GM10266 (cell line): ENCODE measurements at regions not wholly inside any gene's neighbourhood (a gene's known extent, or its start where the extent isn't known, plus 50 kb on each side); places are given as distances from the start of the nearest gene placed in this dataset.

ENCODE experiments used
- DNase-seq: peaks from one replicate; pipeline ENCODE4 v3.0.0; 2012; ENCODE audit errors: extremely low spot score
- CTCF ChIP-seq: IDR thresholded peaks from 2 replicates; pipeline ENCODE4 v1.5.1; 2012; ENCODE audit warnings: mild to moderate bottlenecking, low read depth; ENCODE audit not compliant: control insufficient read depth, insufficient read depth; ENCODE audit errors: missing control alignments

DNA sequence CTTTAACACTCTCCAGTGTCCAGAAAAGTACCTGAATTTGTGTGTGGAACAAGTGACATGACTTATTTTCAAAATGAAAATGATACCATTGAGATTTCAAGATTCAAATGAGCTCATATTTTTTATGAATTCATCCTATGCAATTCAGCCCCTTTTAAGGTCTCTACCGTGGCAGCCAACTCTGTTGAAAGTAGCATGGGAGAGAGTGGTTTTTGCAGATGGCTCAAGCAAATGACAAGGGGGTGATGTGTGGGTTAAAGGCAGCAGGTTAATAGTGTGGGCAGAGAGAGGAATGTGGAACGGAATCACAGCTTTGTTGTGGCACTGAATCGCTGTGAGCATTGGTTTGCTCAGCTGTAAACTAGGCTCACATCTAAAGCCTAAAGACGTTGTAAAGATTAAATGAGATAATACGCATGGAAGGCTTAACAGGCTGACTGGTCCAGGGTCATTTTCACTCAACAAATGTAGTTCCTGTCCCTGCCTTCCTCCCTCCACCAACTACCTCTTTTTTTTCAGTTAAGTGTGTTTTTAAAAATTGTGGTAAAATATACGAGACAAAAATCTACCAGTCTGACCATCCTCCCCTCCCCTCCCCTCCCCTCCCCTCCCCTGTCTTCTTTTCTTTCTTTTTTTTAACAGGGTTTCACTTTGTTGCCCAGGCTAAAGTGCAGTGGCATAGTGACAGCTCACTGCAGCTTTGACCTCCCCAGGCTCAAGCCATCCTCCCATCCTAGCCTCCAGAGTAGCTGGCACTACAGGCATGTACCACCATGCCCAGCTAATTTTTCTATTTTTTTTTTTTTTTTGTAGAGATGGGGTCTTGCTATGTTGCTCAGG, 114.7 kb upstream of the ZNF217 start:
- no peak for TF ChIP-seq CTCF

DNA sequence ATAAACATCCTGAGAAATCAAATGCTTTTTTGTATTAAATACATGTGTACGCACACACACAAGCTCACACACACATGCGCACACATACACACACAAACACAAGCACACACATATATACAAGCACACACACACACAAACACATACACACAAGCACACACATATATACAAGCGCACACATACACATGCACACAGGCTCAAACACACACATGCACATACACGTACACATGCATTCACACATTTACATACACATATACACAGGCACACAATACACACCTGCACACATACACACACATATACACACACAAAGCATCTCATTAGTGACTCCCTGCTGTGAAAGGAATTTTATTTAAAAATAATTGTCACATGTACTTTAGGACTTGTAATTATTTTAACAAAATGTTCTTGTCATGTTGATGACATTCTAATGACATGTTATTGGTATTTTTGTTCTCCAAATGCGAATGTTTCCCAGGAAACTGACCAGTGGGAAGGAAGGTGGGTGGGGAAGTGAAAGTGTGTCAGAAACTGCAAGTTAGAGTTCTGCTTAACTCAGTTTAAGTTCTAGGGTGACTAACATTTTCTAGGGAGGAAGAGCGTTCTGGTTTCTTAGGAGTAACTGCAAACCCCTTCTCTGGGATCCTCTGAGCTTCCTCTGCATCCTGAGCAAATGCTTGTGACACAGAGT, 113.9 kb upstream of the ZNF217 start:
- DNase-seq = no peak
- no peak for TF ChIP-seq CTCF

More for the DNA sequence above, 114.7 kb upstream of the ZNF217 start:
- peak; percentile 45 for DNase-seq

DNA sequence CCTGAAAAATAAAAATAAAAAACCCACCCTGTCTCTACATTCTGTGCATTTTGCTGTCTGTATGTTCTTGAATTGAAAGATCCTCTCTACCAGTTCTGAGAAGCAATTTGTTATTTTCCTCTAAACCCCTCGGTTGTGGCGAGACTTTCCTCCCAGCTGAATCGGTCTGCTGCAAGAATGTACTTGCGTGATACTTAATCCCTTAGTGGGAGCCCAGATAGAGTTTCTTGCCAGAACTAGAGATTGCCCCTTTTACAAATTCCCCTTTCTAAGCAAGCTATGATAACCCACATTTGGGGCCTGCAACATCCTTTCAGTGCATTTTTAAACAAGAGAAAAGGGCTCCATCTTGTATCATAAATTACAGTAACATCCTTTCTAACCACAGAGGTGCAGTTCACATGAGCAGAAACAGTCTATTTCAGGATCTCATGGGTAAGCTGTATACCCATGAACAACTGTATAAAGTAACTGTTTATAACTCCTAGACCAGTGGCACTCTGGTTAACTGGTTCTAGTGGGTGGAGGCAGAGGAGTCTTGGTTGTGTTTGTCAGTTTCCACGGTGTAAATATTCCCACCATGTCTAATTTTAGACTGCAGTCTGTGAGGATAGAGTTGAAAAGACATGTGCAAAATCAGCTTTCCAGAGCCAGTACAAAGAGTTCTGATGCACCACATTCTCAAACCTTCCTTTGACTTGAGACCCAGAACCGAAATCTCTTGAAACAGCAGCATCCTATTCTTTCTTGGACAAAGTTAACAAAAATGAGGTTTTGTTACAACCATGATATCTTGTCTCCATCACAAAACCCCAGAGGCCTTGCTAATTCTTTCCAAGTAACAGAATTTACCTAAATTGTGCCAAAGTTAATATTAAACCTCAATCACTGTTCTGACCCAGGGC, 113.1 kb upstream of the ZNF217 start:
- TF ChIP-seq CTCF = no peak
- peak; percentile 41 for DNase-seq

- no peak for DNase-seq
- no peak for TF ChIP-seq CTCF
Measured at GRCh38 chr20:53706008-53706465, 112.4 kb upstream of the ZNF217 start.

DNA sequence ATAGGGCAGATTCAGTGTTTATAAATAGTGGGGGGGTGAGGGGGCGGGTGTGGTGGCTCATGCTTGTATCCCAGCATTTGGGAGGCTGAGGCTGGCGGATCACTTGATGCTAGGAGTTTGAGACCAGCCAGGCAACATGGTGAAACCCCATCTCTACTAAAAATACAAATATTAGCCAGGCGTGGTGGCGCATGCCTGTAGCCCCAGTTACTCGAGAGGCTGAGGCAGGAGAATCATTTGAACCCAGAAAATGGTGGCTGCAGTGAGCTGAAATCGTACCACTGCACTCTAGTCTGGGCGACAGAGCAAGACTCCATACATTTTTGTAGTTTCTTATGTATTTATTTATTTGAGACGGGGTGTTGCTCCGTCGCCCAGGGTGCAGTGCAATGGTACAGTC, 109.0 kb upstream of the ZNF217 start:
- no peak for TF ChIP-seq CTCF
- DNase-seq = no peak

DNA sequence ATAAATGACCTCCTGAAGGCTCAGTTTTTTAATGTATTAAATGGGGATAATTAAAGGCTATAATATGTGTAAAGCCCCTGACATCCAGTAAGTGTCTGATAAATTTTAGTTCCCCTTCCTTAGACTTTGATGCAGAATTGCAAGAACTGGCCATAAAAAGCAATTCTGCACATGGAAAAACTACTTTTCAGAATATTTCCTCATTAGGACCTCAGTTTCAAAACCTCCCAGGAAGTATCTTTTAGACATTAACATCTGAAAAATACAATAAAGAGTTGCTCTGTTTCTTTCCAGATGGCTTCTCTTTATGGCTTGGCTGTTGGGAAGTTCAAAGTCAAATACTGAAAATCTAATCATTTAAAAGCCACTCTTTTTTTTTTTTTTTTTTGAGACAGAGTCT, 106.3 kb upstream of the ZNF217 start:
- DNase-seq = no peak
- TF ChIP-seq CTCF = no peak
